ENCODE measurements at regions not wholly inside any gene's neighbourhood (a gene's known extent, or its start where the extent isn't known, plus 50 kb on each side); places are given as distances from the start of the nearest gene placed in this dataset.
A peak's percentile ranks its signal among the peaks of the same experiment; 100 is the strongest.
"Not testable (repeated sequence)": the region's sequence is repeated elsewhere in the genome, so short reads cannot be mapped to it uniquely, and the experiment has no call there.

GRCh38 chr4:128560754-128561495 is 248.6 kb upstream of the JADE1 start:
- DNase-seq, result no peak

GRCh38 chr4:128558896-128559679 is 250.4 kb upstream of the JADE1 start:
- peak; percentile 76 for DNase-seq

GRCh38 chr4:128556756-128557155 is 252.7 kb upstream of the JADE1 start:
- no peak for DNase-seq

- no peak for DNase-seq
Measured at GRCh38 chr4:128553686-128554515, 255.6 kb upstream of the JADE1 start.

- no peak for DNase-seq
Measured at GRCh38 chr4:128552586-128552907, 257.0 kb upstream of the JADE1 start.

- no peak for DNase-seq
Measured at GRCh38 chr4:128551280-128551679, 258.2 kb upstream of the JADE1 start.

GRCh38 chr4:128550060-128550459 is 259.4 kb upstream of the JADE1 start:
- DNase-seq, result no peak

GRCh38 chr4:128549636-128550035 is 259.9 kb upstream of the JADE1 start:
- DNase-seq, result no peak

- no peak for DNase-seq
Measured at GRCh38 chr4:128548381-128548780, 260.8 kb upstream of the PGRMC2 start.

- DNase-seq, result no peak
Measured at GRCh38 chr4:128544272-128544671, 256.7 kb upstream of the PGRMC2 start.

GRCh38 chr4:128543696-128544095 is 256.1 kb upstream of the PGRMC2 start:
- no peak for DNase-seq

- no peak for DNase-seq
Measured at GRCh38 chr4:128542047-128542446, 254.4 kb upstream of the PGRMC2 start.

- DNase-seq, result no peak
Measured at GRCh38 chr4:128540122-128540521, 252.5 kb upstream of the PGRMC2 start.

- no peak for DNase-seq
Measured at GRCh38 chr4:128538111-128538882, 250.7 kb upstream of the PGRMC2 start.

- DNase-seq, result no peak
Measured at GRCh38 chr4:128536746-128537145, 249.1 kb upstream of the PGRMC2 start.

GRCh38 chr4:128535510-128535909 is 247.9 kb upstream of the PGRMC2 start:
- not testable (repeated sequence) for DNase-seq

GRCh38 chr4:128528793-128529553 is 241.4 kb upstream of the PGRMC2 start:
- DNase-seq, result no peak

- no peak for DNase-seq
Measured at GRCh38 chr4:128527946-128528576, 240.4 kb upstream of the PGRMC2 start.

GRCh38 chr4:128527351-128527750 is 239.7 kb upstream of the PGRMC2 start:
- no peak for DNase-seq

- DNase-seq, result no peak
Measured at GRCh38 chr4:128525992-128526630, 238.5 kb upstream of the PGRMC2 start.

GRCh38 chr4:128525387-128525786 is 237.8 kb upstream of the PGRMC2 start:
- no peak for DNase-seq
